Left forelimb (tissue), 1 donor: ENCODE measurements at regions not wholly inside any gene's neighbourhood (a gene's known extent, or its start where the extent isn't known, plus 50 kb on each side); places are given as distances from the start of the nearest gene placed in this dataset.
"Not testable (repeated sequence)": the region's sequence is repeated elsewhere in the genome, so short reads cannot be mapped to it uniquely, and the experiment has no call there.

Source experiments
- DNase-seq: peaks from one replicate; pipeline ENCODE4 v3.0.0-alpha.2; 2018; ENCODE audit warnings: low spot score

- DNase-seq, result peak; percentile 57
Observed at GRCh38 chr16:88245241-88246081, 137.3 kb upstream of the ZNF469 start.

DNA sequence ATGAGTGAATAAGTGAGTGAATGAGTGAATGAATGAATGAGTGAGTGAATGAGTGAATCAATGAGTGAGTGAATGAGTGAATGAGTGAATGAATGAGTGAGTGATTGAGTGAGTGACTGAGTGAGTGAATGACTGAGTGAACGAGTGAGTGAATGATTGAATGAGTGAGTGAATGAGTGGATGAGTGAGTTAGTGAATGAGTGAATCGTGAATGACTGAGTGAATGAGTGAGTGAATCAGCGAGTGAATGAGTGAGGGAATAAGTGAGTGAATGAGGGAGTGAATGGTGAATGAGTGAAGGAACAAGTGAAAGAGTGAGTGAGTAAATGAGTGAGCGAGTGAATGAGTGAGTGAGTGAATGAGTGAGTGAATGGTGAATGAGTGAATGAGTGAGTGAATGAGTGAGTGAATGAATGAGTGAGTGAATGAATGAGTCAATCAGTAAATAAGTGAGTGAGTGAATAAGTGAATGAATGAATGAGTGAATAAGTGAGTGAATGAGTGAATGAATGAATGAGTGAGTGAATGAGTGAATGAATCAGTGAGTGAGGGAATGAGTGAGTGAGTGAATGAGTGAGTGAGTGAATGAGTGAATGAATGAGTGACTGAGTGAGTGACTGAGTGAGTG, 135.7 kb upstream of the ZNF469 start:
- not testable (repeated sequence) for DNase-seq

DNA sequence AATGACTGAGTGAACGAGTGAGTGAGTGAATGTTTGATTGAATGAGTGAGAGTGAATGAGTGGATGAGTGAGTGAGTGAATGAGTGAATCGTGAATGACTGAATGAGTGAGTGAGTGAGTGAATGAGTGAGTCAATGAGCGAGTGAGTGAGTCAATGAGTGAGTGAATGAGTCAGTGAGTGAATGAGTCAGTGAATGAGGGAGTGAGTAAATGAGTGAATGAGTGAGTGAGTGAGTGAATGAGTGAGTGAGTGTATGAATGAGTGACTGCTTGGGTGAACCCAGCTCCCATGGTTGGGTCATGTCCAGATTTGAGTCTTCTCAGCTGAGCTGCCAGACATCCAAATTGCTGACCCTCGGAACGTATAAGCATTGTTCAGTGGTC, 135.2 kb upstream of the ZNF469 start:
- peak; percentile 36 for DNase-seq

- DNase-seq, result peak; percentile 48
Observed at GRCh38 chr16:88248761-88249160, 134.0 kb upstream of the ZNF469 start.

GRCh38 chr16:88250381-88250780, 132.4 kb upstream of the ZNF469 start:
- DNase-seq, result not testable (repeated sequence)

GRCh38 chr16:88252057-88252794, 130.5 kb upstream of the ZNF469 start:
- not testable (repeated sequence) for DNase-seq

DNA sequence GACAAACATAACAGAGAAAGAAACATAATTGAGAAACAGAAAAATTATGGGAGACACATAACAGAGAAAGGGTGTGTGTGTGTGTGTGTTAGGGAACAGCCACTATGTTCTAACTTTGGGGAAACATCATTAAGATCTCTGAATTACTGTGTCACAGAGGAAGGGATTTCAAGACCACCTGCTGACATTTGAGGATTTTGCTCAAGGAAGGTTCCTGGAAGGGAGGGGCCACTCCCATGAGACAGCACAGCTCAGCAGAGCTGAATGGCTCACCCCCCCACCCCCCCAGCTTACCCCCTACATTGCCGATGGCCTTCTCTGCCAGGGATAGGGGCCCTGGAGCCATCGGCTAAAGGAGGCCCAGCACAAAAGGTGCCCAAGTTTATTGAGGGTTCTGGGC, 124.6 kb upstream of the ZNF469 start:
- not testable (repeated sequence) for DNase-seq

- not testable (repeated sequence) for DNase-seq
Observed at GRCh38 chr16:88258764-88259525, 123.8 kb upstream of the ZNF469 start.

GRCh38 chr16:88259538-88259937, 123.2 kb upstream of the ZNF469 start:
- not testable (repeated sequence) for DNase-seq

GRCh38 chr16:88260146-88260545, 122.6 kb upstream of the ZNF469 start:
- DNase-seq, result not testable (repeated sequence)

- DNase-seq, result not testable (repeated sequence)
Observed at GRCh38 chr16:88260881-88261665, 121.7 kb upstream of the ZNF469 start.

- not testable (repeated sequence) for DNase-seq
Observed at GRCh38 chr16:88261814-88262605, 120.7 kb upstream of the ZNF469 start.

DNA sequence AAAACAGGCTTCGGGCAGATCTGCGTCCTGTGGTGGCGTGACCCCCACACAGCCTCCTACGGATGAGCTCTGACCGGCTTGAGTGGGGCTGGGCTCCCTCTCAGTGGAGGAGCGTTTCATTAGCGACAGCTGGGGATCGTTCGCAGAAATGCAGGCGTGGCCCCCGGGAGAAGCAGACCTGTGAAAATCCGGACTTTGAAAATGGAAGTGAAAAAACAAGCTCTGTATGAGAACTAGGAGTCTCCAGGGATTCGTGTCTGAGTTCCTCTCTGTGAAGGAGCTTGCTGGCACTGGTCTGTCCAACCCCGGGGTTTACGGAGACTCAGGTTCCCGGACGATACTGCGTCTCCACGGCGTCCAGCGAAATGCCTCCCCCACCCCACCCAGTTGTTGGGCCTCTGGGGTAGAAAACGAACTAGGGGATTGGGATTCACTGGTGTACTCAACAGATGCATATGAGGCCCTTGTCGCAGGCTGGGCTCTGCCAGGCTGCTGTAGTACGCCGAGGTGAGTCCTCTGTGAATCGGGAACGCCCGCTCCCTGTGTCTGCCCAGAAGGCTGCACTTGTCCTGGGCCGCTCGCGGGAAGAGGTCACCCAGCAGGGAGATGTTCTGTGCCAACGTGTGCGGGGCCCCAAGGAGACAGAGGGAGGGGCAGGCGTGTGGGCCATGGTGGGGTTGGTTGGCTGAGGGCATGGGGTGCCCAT, 119.7 kb upstream of the ZNF469 start:
- DNase-seq, result not testable (repeated sequence)

GRCh38 chr16:88263681-88264287, 119.0 kb upstream of the ZNF469 start:
- not testable (repeated sequence) for DNase-seq

GRCh38 chr16:88264641-88265285, 118.0 kb upstream of the ZNF469 start:
- DNase-seq, result peak; percentile 86

DNA sequence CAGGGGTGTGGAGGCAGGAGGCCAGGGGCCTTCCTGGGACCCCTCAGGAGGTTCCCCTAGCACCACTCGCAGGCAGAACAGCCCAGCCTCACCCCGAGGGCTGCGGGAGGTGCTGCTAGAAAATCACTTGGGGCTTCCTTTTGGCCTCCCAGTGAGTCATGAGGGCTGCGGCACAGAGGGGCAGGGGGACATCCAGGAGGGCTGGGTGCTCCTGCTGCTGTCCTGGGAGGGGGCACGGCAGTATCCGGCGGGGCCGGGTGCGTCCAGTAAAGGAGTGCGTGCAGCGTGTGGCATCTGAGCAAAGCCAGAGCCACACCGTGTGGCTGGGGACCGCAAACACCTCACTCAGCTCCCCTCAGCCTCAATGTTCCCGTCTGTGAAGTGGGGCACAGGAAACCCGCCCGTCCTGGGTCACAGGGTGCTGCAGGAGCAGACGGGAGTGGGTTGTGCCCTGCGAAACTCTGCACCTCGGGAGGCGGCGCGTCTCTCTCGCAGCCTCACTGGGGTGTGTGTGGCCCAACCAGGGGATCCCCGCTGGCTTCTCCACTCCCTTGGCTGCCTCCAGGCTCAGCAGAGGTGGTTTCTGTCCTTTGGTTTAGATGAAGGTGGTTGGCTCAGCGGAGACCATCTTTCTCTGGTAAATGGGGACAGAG, 117.3 kb upstream of the ZNF469 start:
- DNase-seq, result not testable (repeated sequence)

GRCh38 chr16:88266036-88266435, 116.7 kb upstream of the ZNF469 start:
- not testable (repeated sequence) for DNase-seq

- not testable (repeated sequence) for DNase-seq
Observed at GRCh38 chr16:88266935-88267551, 115.7 kb upstream of the ZNF469 start.
